ENCODE measurements at regions not wholly inside any gene's neighbourhood (a gene's known extent, or its start where the extent isn't known, plus 50 kb on each side); places are given as distances from the start of the nearest gene placed in this dataset.

DNA sequence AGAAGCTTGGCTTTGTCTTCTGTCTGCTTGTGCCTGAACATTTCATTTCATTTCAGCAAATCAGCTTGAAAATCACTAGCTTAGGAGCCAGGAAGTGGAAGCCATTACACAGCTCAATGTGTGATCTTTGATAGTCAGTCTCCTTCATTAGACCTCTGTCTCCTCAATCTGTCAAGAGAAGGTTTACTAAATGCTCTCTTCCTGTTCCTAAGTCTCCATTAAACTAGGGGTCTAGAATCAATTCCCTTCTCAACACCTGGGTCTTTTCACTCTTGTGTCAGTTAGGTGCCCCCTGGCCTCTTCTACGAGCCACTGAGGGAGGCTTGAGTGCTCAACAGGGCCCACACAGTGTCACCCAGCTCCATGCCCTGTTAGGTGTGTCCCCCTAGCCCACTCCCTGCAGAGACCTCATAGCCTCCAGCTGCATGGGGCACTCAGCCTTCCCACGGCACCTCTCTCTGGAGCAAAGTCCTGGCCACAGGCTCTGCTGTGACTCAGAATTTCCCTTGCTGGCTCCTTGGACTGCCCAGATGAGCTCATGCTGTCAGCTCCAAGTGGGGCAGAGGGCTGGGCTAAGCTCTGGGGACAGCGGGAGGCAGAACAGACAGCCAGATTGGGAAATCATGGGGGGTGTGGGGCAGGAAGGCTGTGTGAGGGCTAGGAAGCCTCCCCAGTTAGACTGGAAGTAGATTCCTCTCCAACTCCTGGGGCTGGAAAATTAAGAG is 115.7 kb upstream of the IPO9 start:
- TF ChIP-seq RARB (CRISPR knock-in tag; IDR thresholded peaks at IDR 0.05), result no peak
- TF ChIP-seq ZC3H10 (CRISPR knock-in tag; IDR thresholded peaks at IDR 0.05), result peak; percentile 81
- TF ChIP-seq TOX (CRISPR knock-in tag; IDR thresholded peaks at IDR 0.05; ENCODE audit: borderline replicate concordance), result no peak
- TF ChIP-seq ISL1 (CRISPR knock-in tag; IDR thresholded peaks at IDR 0.05), result no peak
- no peak for TF ChIP-seq ESRRG (CRISPR knock-in tag; IDR thresholded peaks at IDR 0.05)
- TF ChIP-seq, protein P1, sequence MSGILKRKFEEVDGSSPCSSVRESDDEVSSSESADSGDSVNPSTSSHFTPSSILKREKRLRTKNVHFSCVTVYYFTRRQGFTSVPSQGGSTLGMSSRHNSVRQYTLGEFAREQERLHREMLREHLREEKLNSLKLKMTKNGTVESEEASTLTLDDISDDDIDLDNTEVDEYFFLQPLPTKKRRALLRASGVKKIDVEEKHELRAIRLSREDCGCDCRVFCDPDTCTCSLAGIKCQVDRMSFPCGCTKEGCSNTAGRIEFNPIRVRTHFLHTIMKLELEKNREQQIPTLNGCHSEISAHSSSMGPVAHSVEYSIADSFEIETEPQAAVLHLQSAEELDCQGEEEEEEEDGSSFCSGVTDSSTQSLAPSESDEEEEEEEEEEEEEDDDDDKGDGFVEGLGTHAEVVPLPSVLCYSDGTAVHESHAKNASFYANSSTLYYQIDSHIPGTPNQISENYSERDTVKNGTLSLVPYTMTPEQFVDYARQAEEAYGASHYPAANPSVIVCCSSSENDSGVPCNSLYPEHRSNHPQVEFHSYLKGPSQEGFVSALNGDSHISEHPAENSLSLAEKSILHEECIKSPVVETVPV (CRISPR knock-in tag; IDR thresholded peaks at IDR 0.05), result no peak
- no peak for TF ChIP-seq OSR1 (CRISPR knock-in tag; IDR thresholded peaks at IDR 0.05)
- TF ChIP-seq ZFP3 (CRISPR knock-in tag; IDR thresholded peaks at IDR 0.05), result peak; percentile 78; the same call in 1 of the 2 replicates
- TF ChIP-seq GLIS3 (CRISPR knock-in tag; IDR thresholded peaks at IDR 0.05), result no peak
